DOHH2 (cell line): ENCODE measurements at regions not wholly inside any gene's neighbourhood (a gene's known extent, or its start where the extent isn't known, plus 50 kb on each side); places are given as distances from the start of the nearest gene placed in this dataset.

Experiments used
- EZH2phosphoT487 ChIP-seq: fragments of 200-600 bp; sonication (generic); IDR thresholded peaks from 2 replicates; pipeline ENCODE4 v1.6.1; 2017; ENCODE audit warnings: borderline replicate concordance, mild to moderate bottlenecking, antibody characterized with exemption, low read length, moderate library complexity, mixed read lengths
- TF ChIP-seq, protein P1 (sequence below): fragments of 200-600 bp; sonication (generic); IDR thresholded peaks from one replicate; pipeline ENCODE4 v1.5.1; 2014; ENCODE audit warnings: antibody characterized with exemption, mild to moderate bottlenecking, low read depth, low read length; ENCODE audit not compliant: poor library complexity, severe bottlenecking

- TF ChIP-seq, protein P1, sequence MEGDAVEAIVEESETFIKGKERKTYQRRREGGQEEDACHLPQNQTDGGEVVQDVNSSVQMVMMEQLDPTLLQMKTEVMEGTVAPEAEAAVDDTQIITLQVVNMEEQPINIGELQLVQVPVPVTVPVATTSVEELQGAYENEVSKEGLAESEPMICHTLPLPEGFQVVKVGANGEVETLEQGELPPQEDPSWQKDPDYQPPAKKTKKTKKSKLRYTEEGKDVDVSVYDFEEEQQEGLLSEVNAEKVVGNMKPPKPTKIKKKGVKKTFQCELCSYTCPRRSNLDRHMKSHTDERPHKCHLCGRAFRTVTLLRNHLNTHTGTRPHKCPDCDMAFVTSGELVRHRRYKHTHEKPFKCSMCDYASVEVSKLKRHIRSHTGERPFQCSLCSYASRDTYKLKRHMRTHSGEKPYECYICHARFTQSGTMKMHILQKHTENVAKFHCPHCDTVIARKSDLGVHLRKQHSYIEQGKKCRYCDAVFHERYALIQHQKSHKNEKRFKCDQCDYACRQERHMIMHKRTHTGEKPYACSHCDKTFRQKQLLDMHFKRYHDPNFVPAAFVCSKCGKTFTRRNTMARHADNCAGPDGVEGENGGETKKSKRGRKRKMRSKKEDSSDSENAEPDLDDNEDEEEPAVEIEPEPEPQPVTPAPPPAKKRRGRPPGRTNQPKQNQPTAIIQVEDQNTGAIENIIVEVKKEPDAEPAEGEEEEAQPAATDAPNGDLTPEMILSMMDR = no peak
- TF ChIP-seq EZH2phosphoT487 = no peak
These were observed 93.4 kb downstream of the ZNF365 start for GRCh38 chr10:62467527-62467926.
